Coronary artery (tissue), 2 donors: ENCODE measurements at regions not wholly inside any gene's neighbourhood (a gene's known extent, or its start where the extent isn't known, plus 50 kb on each side); places are given as distances from the start of the nearest gene placed in this dataset.
"Not testable (repeated sequence)": the region's sequence is repeated elsewhere in the genome, so short reads cannot be mapped to it uniquely, and the experiment has no call there.

Experiments
- DNase-seq: peaks from one replicate; pipeline ENCODE4 v3.0.0-alpha.2; 2017; ENCODE audit warnings: low spot score
- H3K27ac ChIP-seq, 2 donors: fragments of 200-600 bp; sonication (generic); one replicate each; pipeline ENCODE4 v1.5.1; 2016 to 2019
- H3K4me3 ChIP-seq: fragments of 200-600 bp; sonication (generic); 2 replicates; pipeline ENCODE4 v1.5.1; 2016; ENCODE audit warnings: mild to moderate bottlenecking, moderate library complexity
- CTCF ChIP-seq: fragments of 200-600 bp; sonication (generic); IDR thresholded peaks from one replicate; pipeline ENCODE4 v1.5.1; 2019; ENCODE audit warnings: antibody characterized with exemption

GRCh38 chr2:207228402-207228801, 62.7 kb upstream of the KLF7 start:
- TF ChIP-seq CTCF, result no peak
- DNase-seq, result no peak
- Histone ChIP-seq H3K27ac (no peak overlapping the region), H3K4me3 (no peak overlapping the region)

GRCh38 chr2:207229161-207229560, 63.4 kb upstream of the KLF7 start:
- no peak overlapping the region for H3K4me3 ChIP-seq
- TF ChIP-seq CTCF, result no peak
- H3K27ac ChIP-seq, result no peak overlapping the region
- DNase-seq, result no peak

- no peak for DNase-seq
- Histone ChIP-seq H3K4me3 (no peak overlapping the region), H3K27ac (peak overlapping the region in 1 of 2 donors; percentile 22)
- no peak for TF ChIP-seq CTCF
Observed at GRCh38 chr2:207230261-207231105, 64.7 kb upstream of the KLF7 start.

- no peak for DNase-seq
- no peak overlapping the region for H3K27ac ChIP-seq
- TF ChIP-seq CTCF, result no peak
Observed at GRCh38 chr2:207231106-207231865, 65.5 kb upstream of the KLF7 start.

GRCh38 chr2:207231967-207232366, 66.2 kb upstream of the KLF7 start:
- no peak overlapping the region for H3K27ac ChIP-seq
- H3K4me3 ChIP-seq, result no peak overlapping the region
- no peak for TF ChIP-seq CTCF
- DNase-seq, result no peak

More at GRCh38 chr2:207231106-207231865, 65.5 kb upstream of the KLF7 start:
- no peak overlapping the region for H3K4me3 ChIP-seq

GRCh38 chr2:207233141-207233540, 67.4 kb upstream of the KLF7 start:
- not testable (repeated sequence) for H3K27ac ChIP-seq, DNase-seq, H3K4me3 ChIP-seq

- DNase-seq, result no peak
- TF ChIP-seq CTCF, result no peak
- Histone ChIP-seq H3K27ac (no peak overlapping the region), H3K4me3 (no peak overlapping the region)
Observed at GRCh38 chr2:207233731-207234130, 68.0 kb upstream of the KLF7 start.
